ENCODE measurements at regions not wholly inside any gene's neighbourhood (a gene's known extent, or its start where the extent isn't known, plus 50 kb on each side); places are given as distances from the start of the nearest gene placed in this dataset.

DNA sequence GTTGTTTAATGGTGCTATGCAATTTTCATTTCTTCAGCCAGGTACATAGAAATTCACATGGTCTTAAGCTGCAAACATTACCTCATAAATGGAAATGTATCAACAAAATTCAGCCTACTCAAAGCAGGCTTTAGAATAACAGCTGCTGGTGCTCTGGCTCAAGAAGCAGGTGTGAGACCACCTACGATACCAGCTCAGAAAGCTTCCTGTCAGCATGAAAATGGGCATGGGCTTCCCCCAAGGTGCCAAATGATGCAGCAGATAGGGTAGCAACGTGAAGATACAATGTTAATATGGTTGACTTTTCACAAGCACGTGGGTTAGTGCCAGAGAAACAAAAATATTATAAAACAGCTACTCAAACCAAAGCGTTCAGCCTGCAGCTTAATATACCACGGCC lies 343.4 kb upstream of the PRICKLE1 start:
- TF ChIP-seq, protein P1, sequence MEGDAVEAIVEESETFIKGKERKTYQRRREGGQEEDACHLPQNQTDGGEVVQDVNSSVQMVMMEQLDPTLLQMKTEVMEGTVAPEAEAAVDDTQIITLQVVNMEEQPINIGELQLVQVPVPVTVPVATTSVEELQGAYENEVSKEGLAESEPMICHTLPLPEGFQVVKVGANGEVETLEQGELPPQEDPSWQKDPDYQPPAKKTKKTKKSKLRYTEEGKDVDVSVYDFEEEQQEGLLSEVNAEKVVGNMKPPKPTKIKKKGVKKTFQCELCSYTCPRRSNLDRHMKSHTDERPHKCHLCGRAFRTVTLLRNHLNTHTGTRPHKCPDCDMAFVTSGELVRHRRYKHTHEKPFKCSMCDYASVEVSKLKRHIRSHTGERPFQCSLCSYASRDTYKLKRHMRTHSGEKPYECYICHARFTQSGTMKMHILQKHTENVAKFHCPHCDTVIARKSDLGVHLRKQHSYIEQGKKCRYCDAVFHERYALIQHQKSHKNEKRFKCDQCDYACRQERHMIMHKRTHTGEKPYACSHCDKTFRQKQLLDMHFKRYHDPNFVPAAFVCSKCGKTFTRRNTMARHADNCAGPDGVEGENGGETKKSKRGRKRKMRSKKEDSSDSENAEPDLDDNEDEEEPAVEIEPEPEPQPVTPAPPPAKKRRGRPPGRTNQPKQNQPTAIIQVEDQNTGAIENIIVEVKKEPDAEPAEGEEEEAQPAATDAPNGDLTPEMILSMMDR (conservative IDR thresholded peaks at IDR 0.05; ENCODE audit: low read length) = no peak
- no peak for DNase-seq (ENCODE audit: low read depth)
- H3K4me3 ChIP-seq (ENCODE audit: low read length) = no peak overlapping the region

DNA sequence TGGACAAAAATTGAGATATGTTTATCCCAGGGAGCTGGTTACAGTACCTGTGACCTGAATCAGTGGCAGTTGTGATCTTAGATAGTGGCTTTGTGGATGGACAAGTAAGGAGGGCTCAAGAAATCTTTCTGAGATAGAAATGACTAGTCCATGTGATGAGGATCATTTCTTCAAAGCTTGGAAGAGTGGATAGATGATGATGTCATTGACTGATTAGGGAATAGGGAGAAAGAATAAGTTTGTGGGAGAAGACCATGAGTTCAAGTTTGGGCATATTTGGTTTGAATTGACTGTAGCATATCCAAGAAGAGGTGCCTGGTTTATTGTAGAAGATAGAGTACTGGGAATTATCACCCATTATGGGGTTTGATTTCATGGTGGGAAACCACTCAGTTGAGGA lies 336.7 kb upstream of the PRICKLE1 start:
- no peak overlapping the region for H3K4me3 ChIP-seq (ENCODE audit: low read length)
- no peak for DNase-seq (ENCODE audit: low read depth)
- TF ChIP-seq, protein P1 (conservative IDR thresholded peaks at IDR 0.05; ENCODE audit: low read length) = no peak

DNA sequence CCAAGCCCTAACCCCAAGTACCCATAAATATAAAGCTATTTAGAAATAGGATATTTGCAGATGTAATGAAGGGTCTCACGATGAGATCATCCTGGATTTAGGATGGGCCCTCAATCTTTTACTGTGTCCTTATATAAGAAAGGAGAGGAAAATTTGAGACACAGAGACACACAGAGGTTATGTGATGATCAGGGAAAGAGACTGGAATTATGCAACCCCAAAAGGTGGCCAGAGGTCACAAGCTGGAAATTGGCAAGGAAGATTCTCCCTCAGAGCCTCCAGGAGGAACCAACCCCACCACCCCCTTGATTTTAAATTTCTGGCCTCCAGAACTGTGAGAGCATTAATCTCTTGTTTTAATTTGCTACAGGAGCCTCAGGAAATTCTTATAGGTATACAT lies 334.9 kb upstream of the PRICKLE1 start:
- DNase-seq (ENCODE audit: low read depth) = no peak
- no peak overlapping the region for H3K4me3 ChIP-seq (ENCODE audit: low read length)
- TF ChIP-seq, protein P1 (conservative IDR thresholded peaks at IDR 0.05; ENCODE audit: low read length) = no peak

DNA sequence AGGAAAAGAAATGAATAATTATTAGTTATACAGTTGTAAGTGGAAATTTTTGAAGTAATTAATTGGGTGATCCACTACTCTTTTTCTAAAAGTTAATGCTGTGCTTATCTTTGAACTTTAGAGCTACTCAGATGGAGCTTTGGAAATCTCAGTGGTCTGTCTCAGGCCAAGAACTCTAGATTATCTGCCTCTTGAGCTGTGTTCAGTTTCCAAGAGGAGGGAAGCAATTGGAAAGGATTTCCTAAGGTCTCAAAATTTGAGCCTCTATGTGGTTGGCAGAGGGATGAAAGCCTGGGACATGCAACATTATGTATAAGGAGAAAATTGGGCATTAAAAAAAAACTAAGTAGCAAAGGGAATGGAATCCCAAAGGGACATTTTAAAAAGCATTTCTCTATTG lies 334.0 kb upstream of the PRICKLE1 start:
- DNase-seq (ENCODE audit: low read depth) = no peak
- TF ChIP-seq, protein P1 (conservative IDR thresholded peaks at IDR 0.05; ENCODE audit: low read length) = no peak
- H3K4me3 ChIP-seq (ENCODE audit: low read length) = no peak overlapping the region

DNA sequence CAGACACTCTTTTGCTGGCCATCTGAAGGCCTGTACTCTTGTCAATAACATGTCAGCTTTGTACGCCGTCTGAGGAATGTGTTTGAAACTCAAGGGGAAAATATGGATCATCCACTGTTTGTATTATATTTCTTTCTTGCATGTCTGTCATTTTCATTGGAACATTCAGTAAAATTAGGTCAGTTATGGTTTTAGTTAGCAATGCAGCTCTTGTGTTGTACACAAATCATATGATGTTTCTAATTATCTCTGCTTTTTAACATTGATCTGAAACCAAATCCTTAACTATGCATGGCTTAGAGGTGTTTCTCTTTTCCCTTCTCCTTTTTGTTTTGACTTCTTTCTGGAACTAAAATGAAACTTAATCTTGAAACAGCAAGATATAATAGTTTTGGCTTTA lies 333.6 kb upstream of the PRICKLE1 start:
- H3K4me3 ChIP-seq (ENCODE audit: low read length) = no peak overlapping the region
- TF ChIP-seq, protein P1 (conservative IDR thresholded peaks at IDR 0.05; ENCODE audit: low read length) = no peak
- no peak for DNase-seq (ENCODE audit: low read depth)

DNA sequence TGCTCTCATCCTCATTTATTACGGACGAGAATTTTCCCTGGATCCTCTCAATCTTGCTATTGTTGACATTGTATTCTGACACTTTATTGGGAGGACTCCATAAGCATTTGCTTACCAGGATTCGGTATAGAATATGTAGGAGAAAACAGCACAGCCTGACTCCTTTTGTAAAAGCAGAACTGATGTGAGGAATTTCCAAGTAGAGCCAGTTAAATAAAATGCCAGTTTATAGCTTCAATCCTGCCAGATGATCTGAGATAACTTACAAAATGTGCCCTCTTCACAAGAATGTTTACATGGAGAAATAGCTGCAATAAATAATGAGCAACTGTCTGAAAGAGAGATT lies 332.9 kb upstream of the PRICKLE1 start:
- H3K4me3 ChIP-seq (ENCODE audit: low read length) = no peak overlapping the region
- DNase-seq (ENCODE audit: low read depth) = no peak
- TF ChIP-seq, protein P1 (conservative IDR thresholded peaks at IDR 0.05; ENCODE audit: low read length) = no peak

DNA sequence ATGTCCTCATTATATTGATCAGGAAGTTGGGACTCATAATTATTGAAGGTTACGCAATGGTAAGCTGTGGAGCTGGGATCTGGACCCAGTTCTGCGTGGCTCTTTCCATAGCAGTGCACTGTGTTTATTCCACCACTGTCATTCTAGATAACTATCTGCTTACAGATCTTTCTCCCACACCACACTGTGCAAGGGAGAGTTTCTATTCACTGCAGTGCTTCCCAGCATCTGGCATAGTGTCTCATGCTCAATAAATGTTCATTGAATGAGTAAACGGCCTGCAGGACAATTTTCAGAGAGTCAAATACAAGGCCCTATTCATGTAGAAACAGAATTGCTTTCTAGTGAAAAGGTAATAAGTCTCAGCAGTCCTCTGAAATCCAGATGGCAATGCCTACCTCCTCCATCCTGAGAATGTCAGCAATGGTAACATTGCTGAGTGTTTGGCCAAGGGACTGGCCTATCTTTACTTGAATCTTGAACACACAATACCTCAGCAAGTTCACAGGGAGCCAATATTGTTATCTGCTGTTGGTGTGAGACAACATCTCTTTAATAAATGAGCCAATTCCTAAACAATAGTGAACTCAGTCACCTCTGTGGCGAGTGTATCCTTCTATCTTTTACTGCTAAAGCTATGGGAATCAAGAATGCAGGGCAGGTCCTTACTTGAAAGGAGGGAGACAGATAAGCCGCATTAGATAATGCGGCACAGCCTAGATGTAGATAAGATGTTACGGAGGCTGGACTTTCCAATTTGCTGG lies 332.4 kb upstream of the PRICKLE1 start:
- H3K4me3 ChIP-seq (ENCODE audit: low read length) = no peak overlapping the region
- no peak for DNase-seq (ENCODE audit: low read depth)
- TF ChIP-seq, protein P1 (conservative IDR thresholded peaks at IDR 0.05; ENCODE audit: low read length) = no peak

All from AG10803 (cell line).